SHP77 (cell line): ENCODE measurements at regions not wholly inside any gene's neighbourhood (a gene's known extent, or its start where the extent isn't known, plus 50 kb on each side); places are given as distances from the start of the nearest gene placed in this dataset.

Experiments
- DNase-seq, 2 experiments: peaks; one replicate each; lab custom pipeline; 2025; lab: John Stamatoyannopoulos, UW

GRCh38 chr7:3195160-3195559 lies 105.9 kb upstream of the SDK1 start:
- no peak for DNase-seq

DNA sequence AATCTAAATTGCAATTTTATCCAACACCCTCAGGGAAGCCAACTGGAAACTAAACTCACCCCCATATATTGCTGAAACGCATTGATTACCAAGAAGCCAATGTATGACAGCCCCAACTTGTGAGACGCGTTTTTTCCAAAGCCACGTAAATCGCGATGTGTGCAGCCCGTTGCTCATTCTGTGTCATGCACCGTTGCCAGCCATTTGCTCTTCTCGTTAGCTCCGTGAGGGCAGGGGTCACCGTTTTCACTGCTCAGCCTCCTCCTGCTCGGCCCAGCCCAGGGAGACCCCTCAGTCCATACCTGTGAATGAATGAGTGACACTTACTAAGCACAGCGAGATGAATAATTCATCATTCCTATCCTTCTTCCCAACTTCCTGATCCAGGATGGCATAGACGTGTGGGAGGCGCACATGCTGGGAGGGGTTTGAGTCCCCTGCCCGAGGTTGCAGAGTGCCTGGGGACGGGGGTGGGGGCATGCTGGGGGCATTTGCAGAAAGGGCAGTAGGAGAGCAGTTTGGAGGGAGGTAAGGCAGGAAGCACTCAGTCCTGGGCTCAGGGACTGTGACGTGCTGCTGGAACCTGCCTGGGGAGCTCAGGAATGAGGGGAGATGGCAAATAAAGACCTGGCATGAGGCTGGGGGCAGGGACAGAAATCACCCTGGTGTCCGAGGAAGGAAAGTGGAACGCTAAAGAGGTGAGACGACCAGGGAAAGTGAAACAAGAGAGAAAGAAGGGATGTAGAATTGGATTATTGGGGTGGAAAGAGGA lies 104.2 kb upstream of the SDK1 start:
- no peak for DNase-seq

DNA sequence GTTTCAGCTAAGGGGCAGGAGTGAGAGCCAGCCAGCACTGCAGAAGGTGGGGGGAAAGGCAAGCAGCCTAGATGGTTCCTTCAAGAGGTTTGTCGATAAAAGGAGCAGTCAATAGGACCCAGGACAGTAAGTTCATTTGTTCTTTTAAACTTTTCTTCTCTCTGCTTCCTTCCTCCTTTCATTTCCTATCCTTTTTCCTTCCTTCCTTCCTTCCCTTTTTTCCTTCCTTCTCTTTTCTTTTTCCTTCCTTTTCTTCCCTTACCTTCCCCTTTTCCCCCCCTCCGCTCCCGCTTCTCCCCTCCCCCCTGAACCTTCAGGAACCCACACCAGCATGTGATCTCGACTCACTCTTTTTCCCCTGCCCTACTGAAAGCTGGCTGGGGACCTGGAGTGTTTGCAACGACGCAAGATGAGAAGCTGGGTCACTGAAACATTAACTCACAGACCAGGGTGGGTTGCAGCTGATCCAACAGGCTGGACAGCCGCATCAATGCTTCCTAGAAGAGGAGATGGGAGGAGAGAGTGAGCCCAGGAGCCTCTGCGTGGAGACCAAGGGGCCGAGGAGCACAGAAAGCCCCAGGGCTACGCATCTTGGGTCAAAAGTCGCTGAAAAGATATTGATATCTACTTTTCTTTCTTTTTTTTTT lies 103.4 kb upstream of the SDK1 start:
- DNase-seq: no peak

DNA sequence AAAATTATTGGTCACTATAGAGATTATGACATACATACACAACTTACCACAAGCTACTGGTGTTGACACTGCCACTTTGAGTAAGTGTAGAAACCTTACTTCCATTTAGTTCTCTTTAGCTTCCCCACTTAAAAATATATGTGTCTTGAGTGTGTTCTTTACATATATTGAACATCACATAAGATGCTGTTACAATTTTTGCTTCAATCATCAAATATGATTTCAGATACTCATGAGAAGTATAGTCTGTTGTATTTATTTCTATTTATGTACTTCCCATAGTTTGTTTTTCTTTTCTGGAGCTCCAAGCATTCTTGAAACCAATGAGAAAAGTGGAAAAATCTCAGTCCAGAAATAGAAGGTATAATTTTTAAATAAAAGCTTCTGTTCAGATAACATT lies 102.7 kb upstream of the SDK1 start:
- no peak for DNase-seq

DNA sequence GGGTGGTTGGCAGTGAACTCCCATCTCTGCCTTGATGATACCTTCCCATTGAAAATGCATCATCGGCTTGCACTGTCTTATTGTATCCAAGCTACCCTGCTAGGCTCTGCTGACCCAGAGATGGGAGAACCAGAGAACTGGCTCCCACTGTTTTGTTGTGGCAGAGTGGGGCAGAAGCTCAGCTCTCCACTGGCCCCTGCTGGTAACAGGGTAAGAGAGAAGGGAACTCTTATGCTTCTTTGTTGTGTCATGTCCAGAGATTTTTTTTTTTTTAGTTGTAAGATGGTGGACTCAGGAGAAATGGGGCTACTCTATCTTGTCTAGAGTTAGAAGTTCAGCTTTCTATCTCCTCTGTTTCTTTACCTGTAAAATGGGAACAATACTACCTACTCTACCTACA lies 100.5 kb upstream of the SDK1 start:
- DNase-seq: peak in 1 of 2 experiments; percentile 35

- no peak for DNase-seq
Observed at GRCh38 chr7:3201306-3201705, 99.7 kb upstream of the SDK1 start.

GRCh38 chr7:3201937-3202710 lies 98.9 kb upstream of the SDK1 start:
- DNase-seq: no peak

DNA sequence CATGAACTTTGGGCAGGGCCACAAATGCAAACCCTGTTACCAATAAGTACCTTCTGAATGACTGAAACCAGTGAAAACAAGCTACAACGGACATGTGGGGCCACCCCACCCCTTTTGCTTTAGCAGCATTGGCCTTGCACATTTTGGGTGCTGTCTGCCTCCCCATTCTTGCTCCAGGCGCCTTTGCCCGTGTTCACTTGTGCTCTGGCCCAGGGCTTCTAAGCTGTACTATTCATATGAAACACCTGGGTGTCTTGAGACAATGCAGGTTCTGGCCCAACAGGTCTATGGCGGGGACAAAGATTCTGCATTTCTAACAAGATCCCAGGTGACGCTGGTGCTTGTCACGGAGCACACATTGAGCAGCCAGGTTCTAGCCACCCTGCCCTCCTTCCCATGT lies 96.5 kb upstream of the SDK1 start:
- DNase-seq: no peak

DNA sequence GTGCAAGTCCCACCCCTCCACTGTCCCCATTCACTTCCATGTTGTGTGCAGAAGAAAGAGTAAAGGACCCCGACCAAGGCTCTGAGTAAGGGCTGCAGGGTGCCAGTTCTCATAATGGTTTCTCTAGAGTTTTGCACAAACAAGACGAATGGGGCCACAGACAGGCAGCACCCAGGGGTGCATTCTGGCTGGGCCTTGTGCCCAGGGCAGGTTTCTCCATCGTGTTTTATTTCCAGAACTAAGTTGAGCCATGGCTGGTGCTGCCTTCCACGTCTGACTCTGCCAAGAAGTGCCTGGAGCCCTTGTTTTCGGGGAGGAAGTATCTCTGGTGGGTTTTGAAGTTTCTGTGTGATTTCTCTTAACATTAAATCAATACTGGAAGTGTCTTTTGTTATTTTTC lies 95.0 kb upstream of the SDK1 start:
- no peak for DNase-seq

GRCh38 chr7:3206771-3207191 lies 94.3 kb upstream of the SDK1 start:
- no peak for DNase-seq

- no peak for DNase-seq
Observed at GRCh38 chr7:3207387-3207902, 93.6 kb upstream of the SDK1 start.

- DNase-seq: no peak
Observed at GRCh38 chr7:3210531-3210930, 90.5 kb upstream of the SDK1 start.

DNA sequence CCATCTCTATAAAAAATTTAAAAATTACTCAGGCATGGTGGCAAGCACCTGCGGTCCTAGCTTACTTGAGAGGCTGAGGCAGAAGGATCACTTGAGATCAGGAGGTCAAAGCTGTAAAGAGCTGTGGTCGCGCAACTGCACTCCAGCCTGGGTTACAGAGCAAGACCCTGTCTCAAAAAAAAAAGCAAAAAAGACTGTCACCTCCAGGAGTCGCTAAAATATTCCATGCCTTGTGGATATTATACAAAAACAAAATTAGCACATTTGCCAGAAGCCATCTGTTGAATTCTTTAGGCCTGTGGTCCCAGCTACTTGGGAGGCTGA lies 87.0 kb upstream of the SDK1 start:
- no peak for DNase-seq

DNA sequence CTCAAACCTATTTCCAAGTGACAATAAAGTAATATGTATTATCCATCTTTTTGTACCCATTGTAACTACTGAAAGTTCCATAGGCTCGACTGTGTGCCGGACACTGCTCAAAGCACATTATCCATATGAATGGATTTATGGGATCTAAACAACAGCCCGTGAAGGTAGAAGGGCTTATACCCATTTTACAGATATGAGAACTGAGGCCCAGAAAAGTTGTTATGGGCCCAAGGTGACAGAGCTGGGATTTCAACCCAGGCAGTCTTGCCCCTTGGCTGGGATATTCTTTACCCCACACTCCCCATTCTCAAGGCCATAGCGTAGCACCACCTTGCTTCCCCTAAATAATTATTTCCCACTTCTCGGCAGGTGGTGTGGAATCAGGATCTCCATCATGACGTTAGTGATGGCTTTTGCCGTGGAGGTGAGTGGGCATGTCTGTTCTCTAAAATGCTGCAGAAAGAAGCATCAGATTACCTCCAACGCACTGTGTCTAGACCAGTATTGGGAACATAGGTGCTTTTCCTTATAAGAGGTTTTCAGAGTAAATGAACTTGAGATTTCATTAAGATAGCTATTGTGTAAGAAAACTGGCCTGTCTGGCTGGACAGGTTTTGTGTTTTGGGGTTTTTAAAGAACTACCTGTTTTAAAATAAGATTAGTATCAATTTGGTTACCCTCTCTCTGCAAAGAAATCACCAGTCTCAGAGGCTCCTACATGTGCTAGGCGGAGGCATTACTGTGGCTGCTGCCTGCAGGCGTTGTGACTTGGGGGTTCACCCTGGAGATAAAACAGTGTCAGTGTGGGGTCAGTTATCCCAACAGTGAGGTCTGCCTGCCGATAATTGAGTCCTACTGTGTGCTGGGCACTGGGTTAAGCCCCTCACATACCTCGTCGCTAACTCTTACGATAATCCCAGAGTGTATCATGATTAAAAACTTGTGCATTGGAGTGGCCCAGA lies 85.1 kb upstream of the SDK1 start:
- no peak for DNase-seq

DNA sequence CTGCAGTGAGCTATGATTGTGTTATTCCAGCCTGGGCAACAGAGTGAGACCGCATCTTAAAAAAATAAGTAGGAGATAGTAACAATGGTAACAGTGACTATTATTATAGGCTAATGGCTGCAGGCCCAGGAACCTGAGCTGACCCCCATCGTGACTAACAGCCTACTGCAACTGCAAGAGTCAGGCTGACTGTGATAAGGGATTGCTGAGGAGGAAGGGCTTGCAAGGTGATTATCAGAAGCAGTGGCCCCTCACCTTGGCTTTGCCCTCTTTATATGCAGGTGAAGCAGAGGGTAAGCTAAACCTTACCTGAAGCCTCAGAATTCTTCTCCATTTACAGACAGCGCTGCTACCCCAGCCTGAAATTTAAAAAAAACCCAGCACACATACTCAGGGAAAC lies 83.9 kb upstream of the SDK1 start:
- no peak for DNase-seq

DNA sequence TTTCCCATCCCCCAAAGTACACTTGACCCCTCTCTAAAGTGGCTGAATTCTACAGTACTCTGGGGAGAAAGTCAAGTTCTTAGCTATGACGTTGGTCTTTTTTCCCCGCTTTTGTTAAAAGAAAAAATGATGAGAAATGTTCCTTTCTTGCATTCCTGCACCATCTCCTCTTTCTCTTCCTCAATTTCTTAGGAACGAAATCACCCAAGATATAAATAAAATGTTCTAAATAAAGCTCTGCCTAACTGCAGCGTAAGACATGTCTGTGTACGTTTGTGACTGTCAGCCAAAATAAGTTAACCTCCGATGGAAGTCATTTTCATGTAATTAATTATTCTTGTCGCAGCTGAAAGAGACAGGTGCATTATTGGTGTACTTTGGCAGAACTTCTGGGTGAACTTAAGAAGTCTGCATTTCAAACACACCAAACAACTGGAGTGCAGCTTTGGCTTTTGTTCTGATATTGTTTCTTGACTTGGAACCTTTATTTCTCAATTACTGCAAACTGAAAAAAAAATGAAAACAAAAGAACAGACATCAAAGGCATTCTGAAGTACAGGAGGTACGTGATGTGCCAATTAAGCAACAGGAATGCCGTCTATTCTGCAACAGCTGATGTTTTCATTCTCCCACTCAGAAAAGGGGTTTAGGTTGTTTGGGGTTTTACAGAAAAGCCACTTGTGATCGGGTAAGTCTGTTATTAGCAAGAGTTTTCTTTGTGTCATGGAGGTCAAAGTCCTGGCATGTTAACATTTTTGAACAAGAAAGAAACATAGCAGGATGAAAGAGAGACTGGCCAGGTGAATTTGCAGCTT lies 82.4 kb upstream of the SDK1 start:
- DNase-seq: no peak

- DNase-seq: no peak
Observed at GRCh38 chr7:3229904-3230470, 71.1 kb upstream of the SDK1 start.

GRCh38 chr7:3230908-3231307 lies 70.1 kb upstream of the SDK1 start:
- DNase-seq: no peak

DNA sequence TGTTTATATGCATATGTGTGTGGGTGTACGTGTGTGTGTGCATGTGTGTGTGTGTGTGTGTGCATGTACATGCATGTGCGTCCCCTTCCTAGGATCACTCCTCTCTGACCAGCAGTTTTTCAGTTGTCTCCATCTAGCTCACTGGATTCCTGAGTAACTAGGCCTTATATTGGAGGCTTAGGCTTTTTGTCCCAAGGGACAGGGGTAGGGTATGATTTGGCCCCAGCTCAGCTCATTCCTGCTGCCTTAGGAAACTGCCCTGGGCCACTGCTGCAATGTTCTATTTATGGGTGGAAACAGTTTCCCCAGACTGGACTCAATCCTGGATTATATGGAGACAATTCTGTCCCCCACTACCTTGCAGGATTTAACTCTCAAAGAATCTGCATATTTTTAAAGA lies 68.8 kb upstream of the SDK1 start:
- DNase-seq: no peak

DNA sequence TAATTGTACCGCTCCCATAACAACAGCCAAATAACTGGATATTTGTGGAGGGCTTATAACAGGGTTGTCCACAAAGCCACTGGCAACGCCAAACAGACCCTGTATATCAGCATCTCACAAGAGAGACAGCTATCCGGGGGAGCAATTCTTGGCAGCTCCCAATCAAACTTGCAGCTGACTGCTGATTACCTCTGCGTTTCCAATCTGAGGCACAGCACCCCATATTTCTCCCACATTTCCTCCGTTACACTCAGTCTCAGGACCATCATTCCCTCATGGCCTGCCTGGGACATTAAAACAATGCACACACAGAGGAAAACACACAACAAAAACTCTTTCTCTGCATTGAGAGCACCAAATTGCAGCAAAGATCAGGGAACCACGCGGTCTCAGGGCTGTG lies 67.8 kb upstream of the SDK1 start:
- no peak for DNase-seq

- no peak for DNase-seq
Observed at GRCh38 chr7:3234051-3234450, 67.0 kb upstream of the SDK1 start.
